ENCODE measurements at regions not wholly inside any gene's neighbourhood (a gene's known extent, or its start where the extent isn't known, plus 50 kb on each side); places are given as distances from the start of the nearest gene placed in this dataset.

DNA sequence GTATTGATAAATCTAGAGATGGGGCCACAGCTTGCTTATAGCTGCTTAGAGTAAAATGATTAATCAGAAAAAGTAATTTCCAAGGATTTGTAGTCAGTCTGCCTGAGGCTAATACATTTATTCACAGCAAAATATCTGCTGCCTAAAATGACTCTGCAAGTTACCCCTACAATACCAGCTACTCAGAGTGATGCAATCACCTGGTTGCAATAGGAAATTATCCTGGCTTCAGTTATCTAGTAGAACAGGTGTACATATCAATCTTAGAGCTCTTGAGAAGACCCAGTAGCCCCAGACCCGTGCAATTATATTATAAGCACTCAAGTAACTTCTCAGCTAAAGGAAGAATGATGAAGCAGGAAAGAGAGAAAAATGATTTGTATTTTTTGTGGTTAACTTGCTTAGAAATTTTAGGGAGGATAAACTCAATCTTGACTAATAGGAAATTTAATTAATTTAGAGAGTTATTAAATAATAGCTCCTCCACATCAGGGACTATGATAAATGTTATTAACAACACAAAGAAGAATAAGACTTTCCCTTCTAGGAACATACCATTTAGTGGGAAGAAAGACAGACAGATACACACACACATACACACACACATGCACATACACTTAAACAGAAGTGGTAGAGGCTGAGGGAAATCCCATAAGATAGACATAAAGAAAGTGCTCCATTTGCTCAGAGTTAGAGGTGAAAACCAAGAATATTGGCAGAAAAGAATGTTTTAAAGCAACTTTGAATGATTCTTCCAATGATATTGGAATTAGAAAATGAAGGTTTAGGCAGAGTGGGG is 140.4 kb upstream of the PRSS1 start:
- no peak overlapping the region for H3K4me3 Mint-ChIP-seq
- H3K4me1 Mint-ChIP-seq (ENCODE audit: low read depth in 2 of 2) = no peaks in the 10 kb centered on the region
- H3K27ac Mint-ChIP-seq = no peak overlapping the region
- no peak for ATAC-seq (replicated peaks)
- DNase-seq = no peak
- H3K27me3 Mint-ChIP-seq = no peaks in the 10 kb centered on the region
- H3K9me3 Mint-ChIP-seq = no peaks in the 10 kb centered on the region
- no peaks in the 10 kb centered on the region for H3K36me3 Mint-ChIP-seq (ENCODE audit: insufficient read depth)

DNA sequence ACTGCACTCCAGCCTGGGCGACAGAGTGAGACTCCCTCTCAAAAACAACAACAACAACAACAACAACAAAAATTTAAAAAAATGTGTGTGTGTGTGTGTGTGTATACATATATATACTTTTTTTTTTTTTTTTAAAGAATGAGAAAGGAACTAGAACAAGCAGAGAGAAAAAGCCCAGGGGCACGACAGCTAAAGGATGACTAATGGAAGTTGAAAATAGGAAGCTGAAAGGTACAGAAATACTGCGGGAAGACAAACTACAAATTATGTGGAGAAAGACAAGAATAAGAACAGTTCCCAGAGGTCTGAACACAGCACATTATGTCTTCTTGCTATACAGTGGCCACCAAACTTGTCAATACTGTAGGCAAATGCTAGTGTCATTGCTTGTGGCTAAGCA is 141.9 kb upstream of the PRSS1 start:
- ATAC-seq (replicated peaks) = no peak
- H3K36me3 Mint-ChIP-seq (ENCODE audit: insufficient read depth) = no peaks in the 10 kb centered on the region
- H3K4me1 Mint-ChIP-seq (ENCODE audit: low read depth in 2 of 2) = no peaks in the 10 kb centered on the region
- no peak overlapping the region for H3K4me3 Mint-ChIP-seq
- no peak overlapping the region for H3K27ac Mint-ChIP-seq
- no peak for DNase-seq
- no peaks in the 10 kb centered on the region for H3K27me3 Mint-ChIP-seq
- H3K9me3 Mint-ChIP-seq = no peaks in the 10 kb centered on the region

DNA sequence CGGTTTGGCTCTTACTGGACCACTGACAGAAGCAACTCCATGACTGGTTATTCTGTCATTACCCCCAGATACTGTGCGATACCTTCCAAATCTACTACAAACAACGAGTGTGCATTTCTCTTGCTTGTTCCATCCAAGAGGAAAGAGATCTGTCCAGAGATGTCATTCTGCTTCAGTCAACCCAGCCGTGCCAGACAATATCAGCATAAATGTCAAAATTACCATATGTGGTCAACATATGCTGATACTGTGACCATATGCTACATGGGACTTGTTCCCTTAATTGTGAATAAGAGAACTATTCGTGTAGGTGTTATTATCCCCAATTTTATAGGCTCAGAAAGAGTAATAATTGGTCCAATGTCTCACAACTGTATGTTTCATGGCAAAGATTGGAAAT is 143.2 kb upstream of the PRSS1 start:
- Mint-ChIP-seq H3K27me3 (no peaks in the 10 kb centered on the region), H3K36me3 (ENCODE audit: insufficient read depth) (no peaks in the 10 kb centered on the region), H3K4me1 (ENCODE audit: low read depth in 2 of 2) (no peaks in the 10 kb centered on the region), H3K4me3 (no peak overlapping the region), H3K27ac (no peak overlapping the region), H3K9me3 (no peaks in the 10 kb centered on the region)
- DNase-seq (no peak), ATAC-seq (replicated peaks) (no peak)

GRCh38 chr7:142604671-142605070 is 144.6 kb upstream of the PRSS1 start:
- Mint-ChIP-seq H3K9me3 (no peaks in the 10 kb centered on the region), H3K4me3 (no peak overlapping the region), H3K27me3 (no peaks in the 10 kb centered on the region), H3K27ac (no peak overlapping the region), H3K4me1 (ENCODE audit: low read depth in 2 of 2) (no peaks in the 10 kb centered on the region), H3K36me3 (ENCODE audit: insufficient read depth) (no peaks in the 10 kb centered on the region)
- no peak for DNase-seq
- no peak for ATAC-seq (replicated peaks)

DNA sequence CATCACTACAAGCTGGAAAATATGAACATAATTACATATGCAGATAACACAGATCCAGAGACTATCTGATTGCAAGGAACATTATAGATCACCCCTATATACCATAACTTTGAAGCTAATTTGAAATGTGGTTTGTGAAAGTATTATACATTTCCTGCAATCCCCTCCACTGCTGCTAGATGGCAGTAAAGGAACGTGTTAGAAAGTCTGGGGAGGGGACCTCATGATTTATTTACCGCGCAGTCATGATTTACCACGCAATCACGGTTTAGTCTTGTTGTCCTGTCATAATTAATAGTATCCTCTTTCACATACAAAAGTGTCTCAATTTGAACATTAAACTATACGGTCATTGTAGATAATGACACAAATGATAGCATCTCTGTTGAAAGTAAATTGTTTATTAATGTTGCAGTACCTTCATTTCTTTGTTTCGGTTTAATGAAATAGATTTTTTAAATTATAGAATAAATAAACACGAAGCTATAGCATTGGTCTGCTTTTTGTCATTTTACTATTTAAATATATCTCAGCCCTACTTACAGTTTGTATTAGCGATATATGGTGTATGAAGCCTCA is 145.3 kb upstream of the PRSS1 start:
- Mint-ChIP-seq H3K9me3 (no peaks in the 10 kb centered on the region), H3K4me1 (ENCODE audit: low read depth in 2 of 2) (no peaks in the 10 kb centered on the region), H3K36me3 (ENCODE audit: insufficient read depth) (no peaks in the 10 kb centered on the region), H3K4me3 (no peak overlapping the region), H3K27me3 (no peaks in the 10 kb centered on the region), H3K27ac (no peak overlapping the region)
- DNase-seq (peak; percentile 30 to 47 (median 35)), ATAC-seq (replicated peaks) (peak; percentile 53)

DNA sequence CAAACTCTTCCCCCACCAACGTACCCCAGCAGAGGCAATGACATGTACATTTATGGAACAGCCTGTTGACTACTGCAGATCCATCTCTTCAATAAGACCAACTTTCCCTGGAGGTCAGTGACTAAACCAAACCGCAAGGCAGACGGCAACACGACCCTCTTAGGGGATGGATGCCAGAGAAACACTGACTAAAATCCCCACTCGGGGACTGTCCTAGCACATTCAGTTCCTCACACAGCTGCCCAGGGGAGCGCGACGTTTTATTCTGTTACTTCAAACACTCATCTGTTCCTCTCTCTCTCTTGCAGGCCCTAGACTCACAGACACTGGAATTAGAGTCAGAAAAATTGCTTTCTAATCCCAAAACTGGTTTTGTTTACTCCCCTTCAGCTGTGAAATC is 146.5 kb upstream of the PRSS1 start:
- H3K9me3 Mint-ChIP-seq = no peaks in the 10 kb centered on the region
- H3K27me3 Mint-ChIP-seq = no peaks in the 10 kb centered on the region
- no peak for DNase-seq
- H3K4me1 Mint-ChIP-seq (ENCODE audit: low read depth in 2 of 2) = no peaks in the 10 kb centered on the region
- H3K27ac Mint-ChIP-seq = no peak overlapping the region
- no peak overlapping the region for H3K4me3 Mint-ChIP-seq
- ATAC-seq (replicated peaks) = no peak
- H3K36me3 Mint-ChIP-seq (ENCODE audit: insufficient read depth) = no peaks in the 10 kb centered on the region

DNA sequence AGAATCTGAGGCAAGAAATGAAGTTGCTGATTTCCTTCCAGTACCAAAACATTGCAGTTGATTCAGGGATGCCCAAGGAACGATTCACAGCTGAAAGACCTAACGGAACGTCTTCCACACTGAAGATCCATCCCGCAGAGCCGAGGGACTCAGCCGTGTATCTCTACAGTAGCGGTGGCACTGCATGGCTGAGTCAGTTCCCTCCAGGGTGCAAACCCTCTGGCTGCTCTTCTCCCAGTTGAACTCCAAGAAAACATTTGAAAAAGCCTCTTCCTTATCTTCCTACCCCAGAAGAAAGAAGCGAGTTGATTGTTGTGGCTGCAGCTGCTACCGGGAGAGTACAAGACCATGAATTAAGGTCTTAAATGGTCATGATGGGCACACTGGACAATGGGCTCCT is 147.1 kb upstream of the PRSS1 start:
- ATAC-seq (replicated peaks) (no peak), DNase-seq (no peak)
- Mint-ChIP-seq H3K9me3 (no peaks in the 10 kb centered on the region), H3K36me3 (ENCODE audit: insufficient read depth) (no peaks in the 10 kb centered on the region), H3K4me3 (no peak overlapping the region), H3K27me3 (no peaks in the 10 kb centered on the region), H3K4me1 (ENCODE audit: low read depth in 2 of 2) (no peaks in the 10 kb centered on the region), H3K27ac (no peak overlapping the region)

- Mint-ChIP-seq H3K27me3 (no peaks in the 10 kb centered on the region), H3K4me1 (ENCODE audit: low read depth in 2 of 2) (no peaks in the 10 kb centered on the region), H3K9me3 (no peaks in the 10 kb centered on the region), H3K36me3 (ENCODE audit: insufficient read depth) (no peaks in the 10 kb centered on the region), H3K27ac (no peak overlapping the region), H3K4me3 (no peak overlapping the region)
- ATAC-seq (replicated peaks) = no peak
- no peak for DNase-seq
Observed at GRCh38 chr7:142598297-142598696, 151.0 kb upstream of the PRSS1 start.

DNA sequence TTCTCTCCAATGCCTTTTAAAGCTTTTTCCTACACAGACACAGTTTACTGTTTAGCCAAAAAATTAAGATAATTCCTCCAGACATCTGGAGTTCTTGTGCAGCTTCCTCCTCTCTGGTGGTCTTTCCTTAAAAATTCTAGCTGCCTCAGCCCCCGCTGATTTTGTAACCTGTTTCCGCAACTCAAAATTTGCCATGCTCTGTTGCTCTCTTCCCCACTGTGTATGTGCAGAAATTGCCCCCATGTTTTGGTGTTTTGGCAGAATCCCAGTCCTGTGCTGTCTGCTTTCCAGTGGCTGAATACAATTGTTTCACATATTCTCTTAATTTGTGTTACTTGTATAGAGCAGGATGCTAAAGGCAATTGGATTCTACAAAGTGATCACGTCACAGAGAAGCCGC is 151.7 kb upstream of the PRSS1 start:
- no peak for DNase-seq
- Mint-ChIP-seq H3K27me3 (no peaks in the 10 kb centered on the region), H3K27ac (no peak overlapping the region), H3K4me1 (ENCODE audit: low read depth in 2 of 2) (no peaks in the 10 kb centered on the region), H3K4me3 (no peak overlapping the region), H3K36me3 (ENCODE audit: insufficient read depth) (no peaks in the 10 kb centered on the region), H3K9me3 (no peaks in the 10 kb centered on the region)
- ATAC-seq (replicated peaks) = no peak

- Mint-ChIP-seq H3K27me3 (no peaks in the 10 kb centered on the region), H3K27ac (no peak overlapping the region), H3K4me1 (ENCODE audit: low read depth in 2 of 2) (no peaks in the 10 kb centered on the region), H3K9me3 (no peaks in the 10 kb centered on the region), H3K4me3 (no peak overlapping the region), H3K36me3 (ENCODE audit: insufficient read depth) (no peaks in the 10 kb centered on the region)
- no peak for ATAC-seq (replicated peaks)
- no peak for DNase-seq
Observed at GRCh38 chr7:142595816-142596516, 153.3 kb upstream of the PRSS1 start.

- no peaks in the 10 kb centered on the region for H3K36me3 Mint-ChIP-seq (ENCODE audit: insufficient read depth)
- H3K9me3 Mint-ChIP-seq = no peaks in the 10 kb centered on the region
- no peak for ATAC-seq (replicated peaks)
- no peaks in the 10 kb centered on the region for H3K27me3 Mint-ChIP-seq
- no peak overlapping the region for H3K4me3 Mint-ChIP-seq
- no peak for DNase-seq
- H3K27ac Mint-ChIP-seq = no peak overlapping the region
- H3K4me1 Mint-ChIP-seq (ENCODE audit: low read depth in 2 of 2) = no peaks in the 10 kb centered on the region
Observed at GRCh38 chr7:142594078-142594477, 155.2 kb upstream of the PRSS1 start.

- H3K4me1 Mint-ChIP-seq (ENCODE audit: low read depth in 2 of 2) = no peaks in the 10 kb centered on the region
- no peaks in the 10 kb centered on the region for H3K9me3 Mint-ChIP-seq
- H3K27ac Mint-ChIP-seq = no peak overlapping the region
- H3K27me3 Mint-ChIP-seq = no peaks in the 10 kb centered on the region
- ATAC-seq (replicated peaks) = no peak
- H3K36me3 Mint-ChIP-seq (ENCODE audit: insufficient read depth) = no peaks in the 10 kb centered on the region
- no peak for DNase-seq
- H3K4me3 Mint-ChIP-seq = no peak overlapping the region
Observed at GRCh38 chr7:142593106-142593505, 156.2 kb upstream of the PRSS1 start.

DNA sequence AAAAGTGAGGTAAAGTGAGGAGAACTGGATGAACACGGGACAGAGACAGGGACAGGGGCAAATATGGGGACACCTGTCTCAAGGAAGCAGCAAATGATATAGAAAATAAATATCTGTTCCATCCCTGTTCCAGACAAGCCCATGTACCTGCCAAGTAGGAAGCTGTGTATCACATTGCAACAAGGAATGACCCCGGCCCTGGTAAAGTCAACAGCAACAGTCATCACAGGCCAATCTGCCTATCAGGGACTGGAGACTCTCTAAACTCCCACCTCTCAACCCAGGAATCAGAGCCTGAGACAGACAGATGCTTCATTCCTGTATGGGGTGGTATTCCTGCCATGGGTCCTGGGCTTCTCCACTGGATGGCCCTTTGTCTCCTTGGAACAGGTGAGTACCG is 156.6 kb upstream of the PRSS1 start:
- H3K36me3 Mint-ChIP-seq (ENCODE audit: insufficient read depth) = no peaks in the 10 kb centered on the region
- DNase-seq (no peak), ATAC-seq (replicated peaks) (no peak)
- no peaks in the 10 kb centered on the region for H3K4me1 Mint-ChIP-seq (ENCODE audit: low read depth in 2 of 2)
- H3K4me3 Mint-ChIP-seq = no peak overlapping the region
- H3K27ac Mint-ChIP-seq = no peak overlapping the region
- no peaks in the 10 kb centered on the region for H3K9me3 Mint-ChIP-seq
- no peaks in the 10 kb centered on the region for H3K27me3 Mint-ChIP-seq

- Mint-ChIP-seq H3K27ac (no peak overlapping the region), H3K36me3 (ENCODE audit: insufficient read depth) (no peaks in the 10 kb centered on the region), H3K4me3 (no peak overlapping the region), H3K9me3 (no peaks in the 10 kb centered on the region), H3K4me1 (ENCODE audit: low read depth in 2 of 2) (no peaks in the 10 kb centered on the region), H3K27me3 (no peaks in the 10 kb centered on the region)
- DNase-seq (no peak), ATAC-seq (replicated peaks) (no peak)
Observed at GRCh38 chr7:142592231-142592630, 157.0 kb upstream of the PRSS1 start.
